Breast epithelium (tissue), 4 donors: ENCODE measurements at regions not wholly inside any gene's neighbourhood (a gene's known extent, or its start where the extent isn't known, plus 50 kb on each side); places are given as distances from the start of the nearest gene placed in this dataset.

Experiments used
- DNase-seq, 2 donors: peaks; one replicate each; pipeline ENCODE4 v3.0.0-alpha.2; 2019; ENCODE audit warnings: low spot score in 2 of 2
- H3K27ac ChIP-seq, 2 donors: fragments of 200-600 bp; sonication (generic) in 1 of 2; one replicate each; pipeline ENCODE4 v1.5.1; 2016 to 2019; ENCODE audit warnings: mild to moderate bottlenecking in 1 of 2
- H3K27me3 ChIP-seq, 2 donors: fragments of 200-600 bp; sonication (generic) in 1 of 2; one replicate each; pipeline versions ENCODE4 v1.5.1 to v1.6.0; 2017 to 2019; ENCODE audit warnings: control low read depth in 1 of 2, mild to moderate bottlenecking in 1 of 2
- H3K36me3 ChIP-seq: fragments of 200-600 bp; one replicate; pipeline ENCODE4 v1.5.1; 2019
- H3K4me1 ChIP-seq, 2 donors: fragments of 200-600 bp; sonication (generic); one replicate each; pipeline ENCODE4 v1.5.1; 2016 to 2019; ENCODE audit warnings: control low read depth in 1 of 2
- H3K4me3 ChIP-seq, 3 donors: fragments of 200-600 bp; sonication (generic); 1 replicate in 2 of 3; 2 replicates in 1 of 3; pipeline ENCODE4 v1.5.1; 2016 to 2019; ENCODE audit warnings: mild to moderate bottlenecking in 3 of 3, moderate library complexity in 2 of 3
- H3K9me3 ChIP-seq, 2 donors: fragments of 200-600 bp; sonication (generic) in 1 of 2; one replicate each; pipeline ENCODE4 v1.5.1; 2016 to 2019; ENCODE audit warnings: control low read depth in 1 of 2
- CTCF ChIP-seq, 3 donors: fragments of 450-650 bp; IDR thresholded peaks; one replicate each; pipeline ENCODE4 v1.5.1; 2016 to 2017; ENCODE audit warnings: antibody characterized with exemption in 3 of 3, mild to moderate bottlenecking in 3 of 3, moderate library complexity in 3 of 3
- POLR2A ChIP-seq: fragments of 450-650 bp; IDR thresholded peaks from one replicate; pipeline ENCODE4 v1.6.1; 2016; ENCODE audit warnings: antibody characterized with exemption, mild to moderate bottlenecking, moderate library complexity
- POLR2AphosphoS5 ChIP-seq, 3 donors: sonication (generic); formaldehyde crosslinking; IDR thresholded peaks; one replicate each; pipeline ENCODE4 v1.6.1; 2017; ENCODE audit warnings: antibody characterized with exemption in 3 of 3
- intact Hi-C: fragments of 100-400 bp; cut with DNase I; formaldehyde crosslinking; loops from one replicate; pipeline ENCODE4 v1.15.1; 2023; ENCODE audit warnings: low total_unique reads

GRCh38 chr18:23363865-23364570 is 89.1 kb upstream of the RIOK3 start:
- Histone ChIP-seq H3K36me3 (no peaks in the 10 kb centered on the region), H3K4me3 (no peak overlapping the region), H3K27me3 (no peaks in the 10 kb centered on the region), H3K4me1 (no peaks in the 10 kb centered on the region), H3K27ac (no peak overlapping the region), H3K9me3 (no peaks in the 10 kb centered on the region)
- TF ChIP-seq POLR2AphosphoS5 (IDR thresholded peaks at IDR 0.05) (no peak), POLR2A (no peak), CTCF (IDR thresholded peaks at IDR 0.05) (no peak)
- DNase-seq: no peak
- intact Hi-C loops: no loop called here

GRCh38 chr18:23365602-23366001 is 87.5 kb upstream of the RIOK3 start:
- Histone ChIP-seq H3K9me3 (no peaks in the 10 kb centered on the region), H3K4me3 (no peak overlapping the region), H3K4me1 (no peaks in the 10 kb centered on the region), H3K27ac (peak overlapping the region; percentile 48 to 71), H3K27me3 (no peaks in the 10 kb centered on the region), H3K36me3 (no peaks in the 10 kb centered on the region)
- no peak for DNase-seq
- intact Hi-C loops: no loop called here
- no peak for TF ChIP-seq CTCF (IDR thresholded peaks at IDR 0.05)
- TF ChIP-seq POLR2A: no peak
- TF ChIP-seq POLR2AphosphoS5 (IDR thresholded peaks at IDR 0.05): no peak

- no peak for DNase-seq
- TF ChIP-seq POLR2AphosphoS5 (IDR thresholded peaks at IDR 0.05) (no peak), POLR2A (no peak), CTCF (IDR thresholded peaks at IDR 0.05) (no peak)
- H3K27ac ChIP-seq: no peak overlapping the region
- no peak overlapping the region for H3K4me3 ChIP-seq
- H3K4me1 ChIP-seq: no peaks in the 10 kb centered on the region
- no peaks in the 10 kb centered on the region for H3K36me3 ChIP-seq
- H3K9me3 ChIP-seq: no peaks in the 10 kb centered on the region
- intact Hi-C loops: no loop called here
- no peaks in the 10 kb centered on the region for H3K27me3 ChIP-seq
Observed at GRCh38 chr18:23369266-23369665, 83.8 kb upstream of the RIOK3 start.

- H3K27ac ChIP-seq: no peak overlapping the region
- intact Hi-C loops: no loop called here
- H3K4me3 ChIP-seq: no peak overlapping the region
- H3K4me1 ChIP-seq: peaks cover 0 to 4% of the 10 kb centered on the region in 2 donors
- no peaks in the 10 kb centered on the region for H3K27me3 ChIP-seq
- H3K9me3 ChIP-seq: no peaks in the 10 kb centered on the region
- DNase-seq: no peak
- H3K36me3 ChIP-seq: no peaks in the 10 kb centered on the region
- TF ChIP-seq POLR2AphosphoS5 (IDR thresholded peaks at IDR 0.05) (no peak), POLR2A (no peak), CTCF (IDR thresholded peaks at IDR 0.05) (no peak)
Observed at GRCh38 chr18:23373570-23373969, 79.5 kb upstream of the RIOK3 start.

GRCh38 chr18:23377669-23378301 is 75.3 kb upstream of the RIOK3 start:
- TF ChIP-seq POLR2AphosphoS5 (IDR thresholded peaks at IDR 0.05) (no peak), CTCF (IDR thresholded peaks at IDR 0.05) (no peak), POLR2A (no peak)
- Histone ChIP-seq H3K4me1 (peaks cover 0 to 7% of the 10 kb centered on the region in 2 donors), H3K27me3 (no peaks in the 10 kb centered on the region), H3K4me3 (no peak overlapping the region), H3K36me3 (no peaks in the 10 kb centered on the region), H3K9me3 (no peaks in the 10 kb centered on the region), H3K27ac (peak overlapping the region; percentile 63 to 65)
- DNase-seq: no peak
- intact Hi-C loops: no loop called here
